ENCODE measurements at regions not wholly inside any gene's neighbourhood (a gene's known extent, or its start where the extent isn't known, plus 50 kb on each side); places are given as distances from the start of the nearest gene placed in this dataset.

DNA sequence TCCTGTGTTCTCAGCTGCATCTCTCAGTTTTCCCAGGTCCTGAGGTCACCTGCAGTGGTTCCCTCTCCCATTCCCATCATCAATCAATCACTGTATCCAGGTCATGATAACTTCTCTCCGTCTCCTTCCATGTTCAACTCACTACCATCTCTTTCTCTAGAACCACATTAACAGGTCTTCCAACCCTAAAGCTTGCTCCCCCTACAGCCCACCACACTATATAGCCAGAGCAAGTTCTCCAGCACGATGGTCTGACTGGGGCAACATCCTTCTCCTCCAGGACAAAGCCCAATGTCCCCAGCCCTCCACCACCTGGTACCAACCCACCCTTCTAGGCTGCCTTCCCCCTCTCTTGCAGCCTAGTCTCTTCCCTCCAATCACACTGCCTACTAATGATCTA is 241.6 kb downstream of the CDK5RAP2 start:
- no peak overlapping the region for H3K4me3 ChIP-seq (ENCODE audit: low read depth, low read length)
- no peak for DNase-seq (ENCODE audit: low read depth)
- TF ChIP-seq, protein P1, sequence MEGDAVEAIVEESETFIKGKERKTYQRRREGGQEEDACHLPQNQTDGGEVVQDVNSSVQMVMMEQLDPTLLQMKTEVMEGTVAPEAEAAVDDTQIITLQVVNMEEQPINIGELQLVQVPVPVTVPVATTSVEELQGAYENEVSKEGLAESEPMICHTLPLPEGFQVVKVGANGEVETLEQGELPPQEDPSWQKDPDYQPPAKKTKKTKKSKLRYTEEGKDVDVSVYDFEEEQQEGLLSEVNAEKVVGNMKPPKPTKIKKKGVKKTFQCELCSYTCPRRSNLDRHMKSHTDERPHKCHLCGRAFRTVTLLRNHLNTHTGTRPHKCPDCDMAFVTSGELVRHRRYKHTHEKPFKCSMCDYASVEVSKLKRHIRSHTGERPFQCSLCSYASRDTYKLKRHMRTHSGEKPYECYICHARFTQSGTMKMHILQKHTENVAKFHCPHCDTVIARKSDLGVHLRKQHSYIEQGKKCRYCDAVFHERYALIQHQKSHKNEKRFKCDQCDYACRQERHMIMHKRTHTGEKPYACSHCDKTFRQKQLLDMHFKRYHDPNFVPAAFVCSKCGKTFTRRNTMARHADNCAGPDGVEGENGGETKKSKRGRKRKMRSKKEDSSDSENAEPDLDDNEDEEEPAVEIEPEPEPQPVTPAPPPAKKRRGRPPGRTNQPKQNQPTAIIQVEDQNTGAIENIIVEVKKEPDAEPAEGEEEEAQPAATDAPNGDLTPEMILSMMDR (IDR thresholded peaks at IDR 0.05; ENCODE audit: insufficient read depth, low read depth, low read length, missing control alignments): no peak

DNA sequence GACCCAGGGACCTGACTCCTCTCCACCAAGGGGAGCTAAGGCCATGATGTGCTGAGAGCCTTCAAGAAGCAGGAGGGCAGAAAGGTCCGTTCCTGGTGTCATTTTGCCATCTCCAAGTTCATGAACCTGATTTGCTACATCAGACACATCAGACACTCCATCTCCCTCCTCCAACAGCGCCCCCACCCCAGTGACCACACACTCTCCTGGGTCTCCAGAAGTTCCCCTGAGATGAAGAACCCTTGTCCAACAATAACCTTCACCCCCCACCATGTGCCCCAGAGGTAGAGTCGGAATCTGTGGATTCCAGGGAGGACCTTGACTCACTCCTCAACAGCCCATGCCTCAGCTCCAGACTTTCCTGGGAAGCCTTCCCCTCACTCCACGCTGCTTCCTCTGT is 242.8 kb downstream of the CDK5RAP2 start:
- no peak for DNase-seq (ENCODE audit: low read depth)
- no peak overlapping the region for H3K4me3 ChIP-seq (ENCODE audit: low read depth, low read length)
- TF ChIP-seq, protein P1 (IDR thresholded peaks at IDR 0.05; ENCODE audit: insufficient read depth, low read depth, low read length, missing control alignments): no peak

DNA sequence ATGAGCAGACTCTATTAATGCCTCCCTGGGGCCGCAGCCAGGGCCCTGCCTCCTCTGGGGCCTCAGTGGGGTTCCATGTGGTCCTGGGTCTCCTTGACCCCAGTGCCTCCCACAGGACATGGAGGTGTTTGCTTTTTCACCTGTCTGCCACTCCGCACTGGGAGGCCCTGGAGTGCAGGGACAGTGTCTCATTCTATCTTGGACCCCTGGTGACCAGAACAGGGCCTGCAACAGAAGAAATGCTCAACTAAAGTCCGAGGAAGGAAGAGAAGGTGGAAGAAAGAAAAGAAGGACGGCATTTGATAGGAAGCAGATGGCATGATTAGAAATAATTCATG is 243.2 kb downstream of the CDK5RAP2 start:
- H3K4me3 ChIP-seq (ENCODE audit: low read depth, low read length): no peak overlapping the region
- no peak for DNase-seq (ENCODE audit: low read depth)
- TF ChIP-seq, protein P1 (IDR thresholded peaks at IDR 0.05; ENCODE audit: insufficient read depth, low read depth, low read length, missing control alignments): no peak

DNA sequence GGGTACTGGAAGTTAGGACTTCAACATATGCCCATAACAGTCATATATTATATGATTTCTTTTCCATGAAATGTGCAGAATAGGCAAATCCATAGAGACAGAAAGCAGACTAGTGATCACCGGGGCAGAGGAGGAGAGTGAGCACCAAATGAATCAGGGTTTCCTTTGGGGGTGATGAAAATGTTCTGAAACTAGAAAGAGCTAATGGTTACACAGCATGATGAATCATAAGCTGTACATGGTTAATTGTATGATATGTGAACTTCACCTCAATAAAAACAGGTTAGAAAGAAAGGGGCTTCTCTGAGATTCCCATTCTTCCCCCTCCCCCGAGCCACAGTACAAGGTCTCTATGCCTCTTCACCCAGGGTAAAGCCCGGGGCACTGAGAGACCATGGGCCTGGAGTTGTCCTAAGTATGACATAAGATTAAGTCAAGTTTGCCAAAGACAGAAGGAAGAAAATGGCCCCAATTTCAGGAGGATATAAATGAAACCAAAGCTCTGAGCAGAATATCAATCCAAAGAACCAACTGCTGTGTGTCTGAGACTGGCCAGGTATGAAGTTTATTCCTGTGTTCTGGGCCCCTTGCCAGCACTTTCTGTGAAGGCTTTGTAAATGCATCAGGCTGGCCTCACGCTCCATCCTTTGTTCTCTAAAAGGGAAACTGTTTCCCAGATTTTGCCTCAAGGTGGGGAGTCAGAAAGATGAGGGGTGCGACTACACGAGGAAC is 243.8 kb downstream of the CDK5RAP2 start:
- TF ChIP-seq, protein P1 (IDR thresholded peaks at IDR 0.05; ENCODE audit: insufficient read depth, low read depth, low read length, missing control alignments): no peak
- no peak for DNase-seq (ENCODE audit: low read depth)
- no peak overlapping the region for H3K4me3 ChIP-seq (ENCODE audit: low read depth, low read length)

DNA sequence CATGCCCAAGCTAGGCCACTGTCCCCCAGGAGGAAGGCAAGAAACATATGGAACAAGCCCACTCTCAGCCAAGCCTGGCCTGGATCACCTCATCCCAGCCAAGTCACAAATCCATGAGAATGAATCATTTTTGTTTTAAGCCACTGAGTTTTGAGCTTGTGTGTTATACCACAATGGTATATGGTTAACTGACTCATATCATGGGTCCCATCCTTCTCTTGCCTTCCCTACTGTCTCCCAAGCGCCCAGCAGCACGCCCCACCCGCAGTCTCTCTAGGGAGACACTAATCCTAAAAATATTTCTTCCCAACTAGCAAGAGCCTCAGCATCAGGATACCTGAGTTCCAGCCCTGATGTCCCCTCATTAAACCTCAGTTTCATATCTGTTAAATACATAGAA is 248.1 kb downstream of the CDK5RAP2 start:
- TF ChIP-seq, protein P1 (IDR thresholded peaks at IDR 0.05; ENCODE audit: insufficient read depth, low read depth, low read length, missing control alignments): no peak
- DNase-seq (ENCODE audit: low read depth): no peak
- H3K4me3 ChIP-seq (ENCODE audit: low read depth, low read length): no peak overlapping the region

DNA sequence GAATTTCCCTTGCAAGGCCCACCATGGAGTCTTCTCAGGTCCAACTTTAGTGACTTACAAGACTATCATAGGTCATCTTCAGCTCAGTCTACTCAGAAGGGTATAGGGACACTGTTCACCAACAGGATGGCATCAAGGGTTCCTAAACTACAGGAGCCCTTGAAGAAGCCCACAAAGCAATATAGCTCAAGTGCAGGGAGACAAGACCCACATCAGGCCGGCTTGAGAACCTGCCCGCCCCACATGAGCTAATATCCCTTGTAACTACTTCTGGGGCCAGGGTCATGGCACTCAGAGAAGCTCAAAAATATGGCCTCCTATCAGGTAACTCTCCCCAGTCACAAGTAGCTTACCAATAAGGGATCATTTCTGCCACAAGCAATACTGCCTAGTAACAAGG is 249.9 kb downstream of the CDK5RAP2 start:
- no peak for DNase-seq (ENCODE audit: low read depth)
- TF ChIP-seq, protein P1 (IDR thresholded peaks at IDR 0.05; ENCODE audit: insufficient read depth, low read depth, low read length, missing control alignments): no peak

DNA sequence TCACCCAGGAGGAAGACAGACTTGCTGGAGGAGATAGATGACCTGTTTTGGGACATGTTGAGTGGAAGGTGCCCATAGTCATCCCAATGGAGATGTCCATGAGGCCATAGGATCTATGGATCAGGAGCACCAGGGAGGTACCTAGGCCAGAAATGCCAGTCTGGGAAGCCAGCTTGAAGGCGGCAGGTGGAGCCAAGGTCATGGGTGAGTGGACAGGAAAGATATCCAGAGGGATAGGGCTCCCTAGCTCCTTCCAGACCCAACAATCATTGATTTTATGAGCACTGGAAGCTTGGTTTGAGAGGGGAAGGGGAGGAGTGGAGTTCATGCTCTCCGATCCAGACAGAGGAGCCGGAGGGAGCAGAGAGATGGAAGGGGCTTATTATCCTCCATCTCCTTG is 252.6 kb downstream of the CDK5RAP2 start:
- no peak for DNase-seq (ENCODE audit: low read depth)
- TF ChIP-seq, protein P1 (IDR thresholded peaks at IDR 0.05; ENCODE audit: insufficient read depth, low read depth, low read length, missing control alignments): no peak
- H3K4me3 ChIP-seq (ENCODE audit: low read depth, low read length): no peak overlapping the region

More for the DNA sequence above, 249.9 kb downstream of the CDK5RAP2 start:
- no peak overlapping the region for H3K4me3 ChIP-seq (ENCODE audit: low read depth, low read length)
